Neuronal stem cell (in vitro differentiated cells): ENCODE measurements at regions not wholly inside any gene's neighbourhood (a gene's known extent, or its start where the extent isn't known, plus 50 kb on each side); places are given as distances from the start of the nearest gene placed in this dataset.
A peak's percentile ranks its signal among the peaks of the same experiment; 100 is the strongest.

Experiments
- DNase-seq: peaks from one replicate; pipeline ENCODE4 v3.0.0-alpha.2; 2013; ENCODE audit warnings: low spot score
- H2AFZ ChIP-seq: one replicate; pipeline ENCODE4 v1.6.1; 2013; ENCODE audit warnings: mild to moderate bottlenecking, low read length, inconsistent platforms
- H2AK5ac ChIP-seq: 2 replicates; pipeline ENCODE4 v1.6.1; 2013; ENCODE audit warnings: low read depth, mild to moderate bottlenecking, inconsistent platforms, low read length, moderate library complexity, mixed read lengths
- H2BK120ac ChIP-seq: 2 replicates; pipeline ENCODE4 v1.6.1; 2013; ENCODE audit warnings: low read depth, mild to moderate bottlenecking, inconsistent platforms, low read length, moderate library complexity, mixed read lengths
- H2BK12ac ChIP-seq: one replicate; pipeline ENCODE4 v1.6.1; 2013; ENCODE audit warnings: low read length, inconsistent platforms
- H2BK15ac ChIP-seq: 2 replicates; pipeline ENCODE4 v1.6.1; 2013; ENCODE audit warnings: mild to moderate bottlenecking, low read length, inconsistent platforms, mixed read lengths
- H2BK5ac ChIP-seq: one replicate; pipeline ENCODE4 v1.6.1; 2013; ENCODE audit warnings: inconsistent platforms, mild to moderate bottlenecking, low read length, moderate library complexity
- H3K14ac ChIP-seq: one replicate; pipeline ENCODE4 v1.6.1; 2013; ENCODE audit warnings: low read length, inconsistent platforms
- H3K18ac ChIP-seq: 2 replicates; pipeline ENCODE4 v1.6.1; 2013; ENCODE audit warnings: low read length, inconsistent platforms
- H3K23ac ChIP-seq: 2 replicates; pipeline ENCODE4 v1.6.1; 2013; ENCODE audit warnings: low read depth, mild to moderate bottlenecking, mixed read lengths, low read length, inconsistent platforms; ENCODE audit not compliant: poor library complexity
- H3K27ac ChIP-seq: replicated peaks from 3 replicates; pipeline ENCODE4 v1.5.1; 2013; ENCODE audit warnings: low read length, inconsistent platforms
- H3K27me3 ChIP-seq, 3 experiments: 2 replicates each; pipeline ENCODE4 v1.6.1; 2013; ENCODE audit warnings: low read length in 3 of 3, mild to moderate bottlenecking in 2 of 3, inconsistent platforms in 1 of 3, low read depth in 1 of 3, mixed read lengths in 1 of 3, moderate library complexity in 1 of 3; ENCODE audit not compliant: control insufficient read depth in 3 of 3, insufficient read depth in 3 of 3
- H3K36me3 ChIP-seq, 2 donors: replicated peaks in 1 of 2; 2 replicates each; pipeline ENCODE4 v1.6.1; 2013; ENCODE audit warnings: low read length in 2 of 2; ENCODE audit not compliant: control insufficient read depth in 2 of 2, insufficient read depth in 2 of 2
- H3K4ac ChIP-seq: 2 replicates; pipeline ENCODE4 v1.6.1; 2013; ENCODE audit warnings: inconsistent platforms, mild to moderate bottlenecking, low read length, moderate library complexity
- H3K4me1 ChIP-seq, 2 donors: 1 replicate in 1 of 2; 2 replicates in 1 of 2; pipeline ENCODE4 v1.6.1; 2013; ENCODE audit warnings: low read length in 2 of 2, low read depth in 1 of 2; ENCODE audit not compliant: control insufficient read depth in 2 of 2, insufficient read depth in 1 of 2
- H3K4me2 ChIP-seq: one replicate; pipeline ENCODE4 v1.6.1; 2013; ENCODE audit warnings: mild to moderate bottlenecking, low read length, inconsistent platforms; ENCODE audit not compliant: insufficient read depth, poor library complexity, severe bottlenecking
- H3K4me3 ChIP-seq, 2 donors: 2 replicates each; pipeline ENCODE4 v1.5.1; 2013; ENCODE audit warnings: low read length in 2 of 2, mild to moderate bottlenecking in 2 of 2, inconsistent platforms in 1 of 2, moderate library complexity in 1 of 2
- H3K79me1 ChIP-seq: one replicate; pipeline ENCODE4 v1.6.1; 2013; ENCODE audit warnings: low read depth, mild to moderate bottlenecking, inconsistent platforms, low read length, moderate library complexity
- H3K9ac ChIP-seq: one replicate; pipeline ENCODE4 v1.6.1; 2013; ENCODE audit warnings: mild to moderate bottlenecking, low read depth, low read length, inconsistent platforms; ENCODE audit not compliant: poor library complexity
- H3K9me3 ChIP-seq, 2 donors: replicated peaks in 1 of 2; 2 replicates each; pipeline versions ENCODE3 to v1.6.1; 2013; ENCODE audit warnings: low read length in 2 of 2, mild to moderate bottlenecking in 2 of 2, inconsistent platforms in 1 of 2, low read depth in 1 of 2, mixed read lengths in 1 of 2, moderate library complexity in 1 of 2; ENCODE audit not compliant: control insufficient read depth in 2 of 2, insufficient read depth in 1 of 2
- H4K8ac ChIP-seq: one replicate; pipeline ENCODE4 v1.6.1; 2013; ENCODE audit warnings: low read depth, mild to moderate bottlenecking, inconsistent platforms, low read length, moderate library complexity
- H4K91ac ChIP-seq: one replicate; pipeline ENCODE4 v1.6.1; 2013; ENCODE audit warnings: low read length, low read depth, mild to moderate bottlenecking, inconsistent platforms; ENCODE audit not compliant: poor library complexity
- WGBS, 2 donors: extraction: QIAGEN DNeasy Blood & Tissue Kit; methylation state at CpG; one replicate each; pipeline ENCODE4 v1.1.7; 2013; ENCODE audit warnings: missing lambda C conversion rate in 2 of 2, mixed read lengths in 1 of 2; ENCODE audit not compliant: insufficient read length in 2 of 2, insufficient replicate concordance in 1 of 2; ENCODE audit errors: extremely low coverage in 2 of 2; 5-methylcytosine and 5-hydroxymethylcytosine counted together

- H2BK120ac ChIP-seq, result no peak overlapping the region
- no peak overlapping the region for H2BK12ac ChIP-seq
- H3K9me3 ChIP-seq, result no peaks in the 10 kb centered on the region
- no peak overlapping the region for H3K23ac ChIP-seq
- H2AFZ ChIP-seq, result no peak overlapping the region
- H2AK5ac ChIP-seq, result no peak overlapping the region
- DNase-seq, result peak; percentile 29
- H2BK5ac ChIP-seq, result no peak overlapping the region
- H3K36me3 ChIP-seq, result no peaks in the 10 kb centered on the region
- H3K27ac ChIP-seq, result peak overlapping the region; percentile 77
- H3K4me1 ChIP-seq, result peaks cover 0 to 4% of the 10 kb centered on the region in 2 donors
- no peaks in the 10 kb centered on the region for H3K79me1 ChIP-seq
- H3K14ac ChIP-seq, result no peak overlapping the region
- no peak overlapping the region for H3K4ac ChIP-seq
- no peak overlapping the region for H3K4me3 ChIP-seq
- no CpG with 5 or more reads among the region's 3 CpGs for WGBS, 2 donors
- H4K91ac ChIP-seq, result no peak overlapping the region
- no peak overlapping the region for H3K18ac ChIP-seq
- H3K4me2 ChIP-seq, result no peak overlapping the region
- no peaks in the 10 kb centered on the region for H3K27me3 ChIP-seq
- H3K9ac ChIP-seq, result no peak overlapping the region
- H4K8ac ChIP-seq, result no peak overlapping the region
- no peak overlapping the region for H2BK15ac ChIP-seq
Observed at GRCh38 chr21:26412885-26413284, 160.2 kb downstream of the CYYR1 start.

DNA sequence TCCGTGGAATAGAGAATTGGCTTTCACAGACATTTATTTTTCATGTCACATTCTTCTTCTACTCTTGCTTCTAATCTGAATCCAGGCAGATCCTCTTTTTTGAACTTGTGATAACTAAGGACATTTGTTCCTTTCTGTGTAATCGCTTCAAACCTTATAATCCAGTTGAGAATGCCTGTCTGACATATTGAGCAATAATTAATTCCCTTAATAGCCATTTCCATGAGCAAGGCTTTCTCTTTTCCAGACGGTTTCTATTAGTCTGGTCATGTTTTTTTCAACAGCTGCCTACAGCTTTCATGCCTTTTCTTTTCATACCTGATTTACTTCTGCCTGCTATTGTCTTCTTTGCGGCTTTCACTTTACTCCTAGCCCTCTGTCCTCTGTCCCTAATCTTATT lies 163.4 kb downstream of the CYYR1 start:
- H3K23ac ChIP-seq, result no peak overlapping the region
- H3K9ac ChIP-seq, result no peak overlapping the region
- H2AK5ac ChIP-seq, result no peak overlapping the region
- H3K4me2 ChIP-seq, result no peak overlapping the region
- no CpG with 5 or more reads among the region's 4 CpGs for WGBS, 2 donors
- no peak overlapping the region for H4K8ac ChIP-seq
- no peak overlapping the region for H2AFZ ChIP-seq
- no peak overlapping the region for H3K4me3 ChIP-seq
- H2BK15ac ChIP-seq, result no peak overlapping the region
- no peak for DNase-seq
- no peak overlapping the region for H2BK12ac ChIP-seq
- no peak overlapping the region for H2BK120ac ChIP-seq
- H3K9me3 ChIP-seq, result peaks cover 0 to 2% of the 10 kb centered on the region in 2 donors
- H3K14ac ChIP-seq, result no peak overlapping the region
- no peak overlapping the region for H3K18ac ChIP-seq
- H3K79me1 ChIP-seq, result no peaks in the 10 kb centered on the region
- H3K36me3 ChIP-seq, result no peaks in the 10 kb centered on the region
- no peaks in the 10 kb centered on the region for H3K27me3 ChIP-seq
- H3K4ac ChIP-seq, result no peak overlapping the region
- no peak overlapping the region for H2BK5ac ChIP-seq
- H3K27ac ChIP-seq, result no peak overlapping the region
- peaks cover 2 to 11% of the 10 kb centered on the region in 2 donors for H3K4me1 ChIP-seq
- H4K91ac ChIP-seq, result no peak overlapping the region

DNA sequence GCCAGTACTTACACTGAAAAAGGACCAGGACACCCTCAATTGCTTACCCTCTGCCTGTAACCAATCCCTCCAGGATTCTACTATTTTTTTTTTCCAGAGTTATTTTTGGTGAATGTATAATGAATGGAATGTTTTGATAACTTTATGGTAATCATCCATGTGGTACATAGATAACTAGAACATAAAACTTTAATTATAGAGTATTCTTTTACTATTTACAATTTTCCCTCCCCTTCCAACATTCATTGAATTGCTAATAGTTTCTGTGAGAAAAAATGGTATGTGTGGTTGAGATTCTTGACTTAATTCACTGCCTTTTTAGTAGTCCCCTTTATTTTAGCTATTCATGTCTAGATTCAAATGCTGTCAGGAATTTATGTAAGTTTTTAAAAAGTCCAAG lies 164.6 kb downstream of the CYYR1 start:
- Histone ChIP-seq H2BK5ac (no peak overlapping the region), H3K9me3 (peaks cover 0 to 2% of the 10 kb centered on the region in 2 donors), H3K79me1 (no peaks in the 10 kb centered on the region), H3K9ac (no peak overlapping the region), H3K4me3 (no peak overlapping the region), H3K27ac (no peak overlapping the region), H3K36me3 (no peaks in the 10 kb centered on the region), H2BK12ac (no peak overlapping the region), H2BK15ac (no peak overlapping the region), H2BK120ac (no peak overlapping the region), H2AK5ac (no peak overlapping the region), H4K8ac (no peak overlapping the region), H3K18ac (no peak overlapping the region), H3K27me3 (no peaks in the 10 kb centered on the region), H3K14ac (no peak overlapping the region), H2AFZ (no peak overlapping the region), H3K4ac (no peak overlapping the region), H3K23ac (no peak overlapping the region), H3K4me2 (no peak overlapping the region), H4K91ac (no peak overlapping the region), H3K4me1 (peaks cover 2 to 10% of the 10 kb centered on the region in 2 donors)
- no peak for DNase-seq

DNA sequence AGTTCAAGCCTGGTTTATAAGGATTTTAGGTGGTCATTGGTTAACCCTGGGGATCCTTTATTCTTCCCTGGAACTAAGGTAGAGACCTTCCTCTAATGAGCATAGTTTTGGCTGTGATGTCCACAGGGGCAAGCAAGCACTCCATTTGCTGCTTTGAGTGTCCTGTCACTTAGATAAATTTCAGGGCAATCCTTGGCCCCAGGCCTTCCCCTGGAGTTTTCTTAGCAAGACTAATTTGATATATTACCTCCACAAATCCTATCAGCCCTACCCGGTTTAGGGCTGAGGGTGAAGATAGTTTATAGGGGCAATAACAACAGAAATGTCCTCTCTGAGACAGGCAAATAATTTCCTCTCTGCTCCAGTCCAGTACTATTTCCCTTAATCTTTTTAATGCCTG lies 166.6 kb downstream of the CYYR1 start:
- Histone ChIP-seq H3K9ac (no peak overlapping the region), H4K91ac (no peak overlapping the region), H3K23ac (no peak overlapping the region), H3K4me3 (no peak overlapping the region), H3K4ac (no peak overlapping the region), H2AFZ (no peak overlapping the region), H3K27ac (no peak overlapping the region), H3K4me2 (no peak overlapping the region), H2BK12ac (no peak overlapping the region), H3K27me3 (no peaks in the 10 kb centered on the region), H2AK5ac (no peak overlapping the region), H3K14ac (no peak overlapping the region), H2BK120ac (no peak overlapping the region), H3K9me3 (peaks cover 0 to 2% of the 10 kb centered on the region in 2 donors), H3K36me3 (no peaks in the 10 kb centered on the region), H2BK15ac (no peak overlapping the region), H3K79me1 (no peaks in the 10 kb centered on the region), H3K18ac (no peak overlapping the region), H4K8ac (no peak overlapping the region), H3K4me1 (peaks cover 2 to 10% of the 10 kb centered on the region in 2 donors), H2BK5ac (no peak overlapping the region)
- WGBS, 2 donors, result no CpG with 5 or more reads among the region's 1 CpG
- DNase-seq, result no peak
